Astrocyte (in vitro differentiated cells and primary cell): ENCODE measurements at regions not wholly inside any gene's neighbourhood (a gene's known extent, or its start where the extent isn't known, plus 50 kb on each side); places are given as distances from the start of the nearest gene placed in this dataset.

Source experiments
- DNase-seq: peaks from one replicate; pipeline ENCODE4 v3.0.0-alpha.2; 2010; ENCODE audit warnings: low read depth
- FAIRE-seq: peaks from 2 replicates; lab custom pipeline; 2011; peaks lifted over from hg19 to GRCh38; lab: Jason Lieb, UNC
- H2AFZ ChIP-seq: 2 replicates; pipeline ENCODE4 v1.6.0; 2012; ENCODE audit warnings: low read depth, low read length, inconsistent platforms
- H3K27ac ChIP-seq: 2 replicates; pipeline ENCODE4 v1.5.1; 2011; ENCODE audit warnings: low read depth, low read length, inconsistent platforms
- H3K27me3 ChIP-seq: 2 replicates; pipeline ENCODE4 v1.6.0; 2011; ENCODE audit warnings: low read length, inconsistent platforms; ENCODE audit not compliant: insufficient read depth
- H3K36me3 ChIP-seq: 2 replicates; pipeline ENCODE4 v1.5.1; 2011; ENCODE audit warnings: low read length, inconsistent platforms; ENCODE audit not compliant: insufficient read depth
- H3K4me1 ChIP-seq: 2 replicates; pipeline ENCODE4 v1.5.1; 2011; ENCODE audit warnings: low read length, inconsistent platforms; ENCODE audit not compliant: insufficient read depth
- H3K4me2 ChIP-seq: 2 replicates; pipeline ENCODE4 v1.6.0; 2012; ENCODE audit warnings: low read length, inconsistent platforms
- H3K4me3 ChIP-seq: 2 replicates; pipeline ENCODE4 v1.5.1; 2011; ENCODE audit warnings: low read depth, mild to moderate bottlenecking, low read length, inconsistent platforms; ENCODE audit not compliant: insufficient read depth
- H3K79me2 ChIP-seq: 2 replicates; pipeline ENCODE4 v1.6.0; 2012; ENCODE audit warnings: mild to moderate bottlenecking, low read length, inconsistent platforms; ENCODE audit not compliant: insufficient read depth
- H3K9ac ChIP-seq: 2 replicates; pipeline ENCODE4 v1.6.0; 2012; ENCODE audit warnings: mild to moderate bottlenecking, low read length, inconsistent platforms
- H3K9me3 ChIP-seq: 2 replicates; pipeline ENCODE4 v1.5.1; 2012; ENCODE audit warnings: low read depth, mild to moderate bottlenecking, low read length, inconsistent platforms; ENCODE audit not compliant: insufficient read depth
- H4K20me1 ChIP-seq: 2 replicates; pipeline ENCODE4 v1.6.0; 2012; ENCODE audit warnings: low read length, inconsistent platforms; ENCODE audit not compliant: insufficient read depth
- H3K27ac Mint-ChIP-seq: one replicate; pipeline ENCODE4 v1.8.0; 2021; ENCODE audit warnings: mild to moderate bottlenecking, mixed read lengths; ENCODE audit not compliant: unreplicated experiment
- H3K27me3 Mint-ChIP-seq: one replicate; pipeline ENCODE4 v1.8.0; 2021; ENCODE audit warnings: low read depth, mixed read lengths; ENCODE audit not compliant: unreplicated experiment
- H3K36me3 Mint-ChIP-seq: one replicate; pipeline ENCODE4 v1.8.0; 2021; ENCODE audit warnings: low read depth, mixed read lengths; ENCODE audit not compliant: unreplicated experiment
- H3K4me1 Mint-ChIP-seq: one replicate; pipeline ENCODE4 v1.8.0; 2021; ENCODE audit warnings: low read depth, mixed read lengths; ENCODE audit not compliant: unreplicated experiment
- H3K4me3 Mint-ChIP-seq: one replicate; pipeline ENCODE4 v1.8.0; 2021; ENCODE audit warnings: mild to moderate bottlenecking, moderate library complexity, mixed read lengths; ENCODE audit not compliant: unreplicated experiment
- H3K9me3 Mint-ChIP-seq: one replicate; pipeline ENCODE4 v1.8.0; 2021; ENCODE audit warnings: mild to moderate bottlenecking, mixed read lengths; ENCODE audit not compliant: unreplicated experiment
- EZH2 ChIP-seq: IDR thresholded peaks from 2 replicates; pipeline ENCODE4 v1.6.1; 2012; ENCODE audit warnings: mild to moderate bottlenecking, low read length, inconsistent platforms; ENCODE audit not compliant: insufficient read depth
- TF ChIP-seq, protein P1 (sequence below): IDR thresholded peaks from 2 replicates; pipeline ENCODE4 v1.5.1; 2011; ENCODE audit warnings: low read depth, mild to moderate bottlenecking, inconsistent platforms, low read length, moderate library complexity; ENCODE audit not compliant: insufficient read depth

DNA sequence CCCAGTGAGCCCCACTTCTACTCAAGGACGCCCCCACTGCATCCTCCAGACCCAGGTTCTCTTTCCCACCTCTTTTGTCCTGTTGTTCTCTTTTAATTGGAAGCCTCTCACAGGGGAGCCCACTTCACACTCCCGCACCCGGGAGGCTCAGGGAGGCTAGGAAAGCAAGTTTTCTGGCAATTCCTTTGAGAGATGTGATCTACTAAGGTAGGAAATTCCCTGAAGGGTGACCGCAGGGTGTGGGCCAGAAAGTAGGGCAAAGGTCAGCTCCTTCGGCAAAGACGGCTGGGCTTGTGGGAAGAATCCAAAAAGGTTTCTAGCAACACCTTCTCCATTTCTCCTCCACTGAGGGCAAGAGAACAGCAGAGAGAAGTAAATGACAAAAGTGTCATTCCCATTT lies 98.1 kb upstream of the PTPN1 start:
- Mint-ChIP-seq H3K4me1 (peaks cover 3% of the 10 kb centered on the region), H3K9me3 (peaks cover 9% of the 10 kb centered on the region), H3K36me3 (peaks cover 3% of the 10 kb centered on the region), H3K27me3 (peaks cover 33% of the 10 kb centered on the region), H3K4me3 (no peak overlapping the region), H3K27ac (no peak overlapping the region)
- Histone ChIP-seq H3K4me3 (no peak overlapping the region), H3K9me3 (peaks cover 2% of the 10 kb centered on the region), H4K20me1 (no peaks in the 10 kb centered on the region), H3K9ac (no peak overlapping the region), H3K79me2 (no peaks in the 10 kb centered on the region), H3K36me3 (no peaks in the 10 kb centered on the region), H3K27me3 (peaks cover 3% of the 10 kb centered on the region), H3K4me2 (no peak overlapping the region), H3K27ac (no peak overlapping the region), H3K4me1 (peaks cover 12% of the 10 kb centered on the region), H2AFZ (no peak overlapping the region)
- FAIRE-seq (no peak), DNase-seq (no peak)
- TF ChIP-seq, protein P1, sequence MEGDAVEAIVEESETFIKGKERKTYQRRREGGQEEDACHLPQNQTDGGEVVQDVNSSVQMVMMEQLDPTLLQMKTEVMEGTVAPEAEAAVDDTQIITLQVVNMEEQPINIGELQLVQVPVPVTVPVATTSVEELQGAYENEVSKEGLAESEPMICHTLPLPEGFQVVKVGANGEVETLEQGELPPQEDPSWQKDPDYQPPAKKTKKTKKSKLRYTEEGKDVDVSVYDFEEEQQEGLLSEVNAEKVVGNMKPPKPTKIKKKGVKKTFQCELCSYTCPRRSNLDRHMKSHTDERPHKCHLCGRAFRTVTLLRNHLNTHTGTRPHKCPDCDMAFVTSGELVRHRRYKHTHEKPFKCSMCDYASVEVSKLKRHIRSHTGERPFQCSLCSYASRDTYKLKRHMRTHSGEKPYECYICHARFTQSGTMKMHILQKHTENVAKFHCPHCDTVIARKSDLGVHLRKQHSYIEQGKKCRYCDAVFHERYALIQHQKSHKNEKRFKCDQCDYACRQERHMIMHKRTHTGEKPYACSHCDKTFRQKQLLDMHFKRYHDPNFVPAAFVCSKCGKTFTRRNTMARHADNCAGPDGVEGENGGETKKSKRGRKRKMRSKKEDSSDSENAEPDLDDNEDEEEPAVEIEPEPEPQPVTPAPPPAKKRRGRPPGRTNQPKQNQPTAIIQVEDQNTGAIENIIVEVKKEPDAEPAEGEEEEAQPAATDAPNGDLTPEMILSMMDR, result no peak
- no peak for TF ChIP-seq EZH2

DNA sequence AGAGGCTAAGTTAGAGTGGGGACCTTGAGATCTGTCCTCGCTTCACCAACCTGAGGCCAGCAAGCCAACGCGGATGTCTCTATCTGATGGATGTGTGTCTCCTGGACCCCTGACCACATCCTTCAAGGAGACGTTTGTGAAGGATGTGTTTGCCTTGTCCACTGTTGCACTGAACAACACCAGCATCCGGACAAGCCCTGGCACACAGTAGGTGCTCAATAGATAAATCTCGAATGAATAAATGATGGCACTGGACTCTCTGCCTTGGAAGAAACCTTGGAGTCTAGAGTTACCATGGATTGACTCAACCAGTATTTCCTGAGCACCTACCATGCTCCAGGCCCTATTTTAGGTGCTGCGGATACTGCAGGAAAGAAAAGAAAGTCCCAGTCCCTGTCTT lies 97.7 kb upstream of the PTPN1 start:
- Mint-ChIP-seq H3K4me1 (peaks cover 3% of the 10 kb centered on the region), H3K9me3 (peaks cover 11% of the 10 kb centered on the region), H3K27me3 (peaks cover 31% of the 10 kb centered on the region), H3K36me3 (peaks cover 3% of the 10 kb centered on the region), H3K27ac (no peak overlapping the region), H3K4me3 (no peak overlapping the region)
- no peak for DNase-seq
- FAIRE-seq, result no peak
- Histone ChIP-seq H3K9me3 (peaks cover 2% of the 10 kb centered on the region), H3K9ac (no peak overlapping the region), H4K20me1 (no peaks in the 10 kb centered on the region), H2AFZ (no peak overlapping the region), H3K27ac (no peak overlapping the region), H3K4me1 (peaks cover 12% of the 10 kb centered on the region), H3K4me3 (no peak overlapping the region), H3K36me3 (no peaks in the 10 kb centered on the region), H3K79me2 (no peaks in the 10 kb centered on the region), H3K4me2 (no peak overlapping the region), H3K27me3 (peaks cover 3% of the 10 kb centered on the region)
- TF ChIP-seq, protein P1, result no peak
- TF ChIP-seq EZH2, result no peak

DNA sequence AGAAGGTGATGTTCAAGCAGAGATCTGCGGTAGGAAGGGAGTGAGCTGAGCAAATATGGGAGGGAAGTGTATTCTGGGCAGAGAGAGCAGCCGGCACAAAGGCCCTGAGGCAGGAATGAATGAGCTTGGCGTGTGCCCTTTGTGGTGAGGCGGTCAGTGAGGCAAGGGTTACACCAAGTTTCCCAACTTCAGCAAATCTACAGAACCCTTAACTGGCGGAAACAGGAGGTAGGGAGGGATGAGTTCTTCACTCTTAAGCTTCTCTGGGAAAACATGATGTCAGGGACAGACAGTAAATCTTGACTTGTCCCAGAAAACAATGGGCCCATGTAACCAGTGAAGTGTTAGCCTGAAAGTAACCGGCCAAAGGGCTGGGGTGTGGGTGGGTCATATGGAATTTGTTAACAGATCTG lies 97.1 kb upstream of the PTPN1 start:
- Mint-ChIP-seq H3K9me3 (peaks cover 13% of the 10 kb centered on the region), H3K36me3 (peaks cover 3% of the 10 kb centered on the region), H3K4me3 (no peak overlapping the region), H3K4me1 (peaks cover 3% of the 10 kb centered on the region), H3K27me3 (peaks cover 37% of the 10 kb centered on the region), H3K27ac (no peak overlapping the region)
- peaks cover 12% of the 10 kb centered on the region for H3K4me1 ChIP-seq
- DNase-seq (no peak), FAIRE-seq (no peak)
- peaks cover 2% of the 10 kb centered on the region for H3K9me3 ChIP-seq
- H3K27ac ChIP-seq, result no peak overlapping the region
- H2AFZ ChIP-seq, result no peak overlapping the region
- no peaks in the 10 kb centered on the region for H4K20me1 ChIP-seq
- no peak overlapping the region for H3K4me2 ChIP-seq
- H3K9ac ChIP-seq, result no peak overlapping the region
- no peak overlapping the region for H3K4me3 ChIP-seq
- TF ChIP-seq EZH2, result no peak
- TF ChIP-seq, protein P1, result no peak
- peaks cover 3% of the 10 kb centered on the region for H3K27me3 ChIP-seq
- no peaks in the 10 kb centered on the region for H3K36me3 ChIP-seq
- H3K79me2 ChIP-seq, result no peaks in the 10 kb centered on the region
